Upper lobe of right lung (tissue), 1 donor: ENCODE measurements at regions not wholly inside any gene's neighbourhood (a gene's known extent, or its start where the extent isn't known, plus 50 kb on each side); places are given as distances from the start of the nearest gene placed in this dataset.

Experiments
- ATAC-seq: fragments of 200-7000 bp; cut with Tn5 transposase; one replicate; pipeline ENCODE4 v1.9.1; 2020; ENCODE audit warnings: mild to moderate bottlenecking, moderate library complexity
- DNase-seq: peaks from one replicate; pipeline ENCODE4 v3.0.0-alpha.2; 2020
- H3K27ac ChIP-seq: fragments of 200-600 bp; one replicate; pipeline ENCODE4 v1.8.0; 2022
- H3K27me3 ChIP-seq: fragments of 200-600 bp; one replicate; pipeline ENCODE4 v1.8.0; 2022; ENCODE audit warnings: mild to moderate bottlenecking
- H3K36me3 ChIP-seq: fragments of 200-600 bp; one replicate; pipeline ENCODE4 v1.8.0; 2022
- H3K4me1 ChIP-seq: fragments of 200-600 bp; one replicate; pipeline ENCODE4 v1.8.0; 2022
- H3K4me3 ChIP-seq: fragments of 200-600 bp; one replicate; pipeline ENCODE4 v1.8.0; 2022; ENCODE audit warnings: mild to moderate bottlenecking
- H3K9me3 ChIP-seq: fragments of 200-600 bp; one replicate; pipeline ENCODE4 v1.8.0; 2022
- intact Hi-C: fragments of 100-400 bp; cut with DNase I; formaldehyde crosslinking; loops from one replicate; pipeline ENCODE4 v1.11.0; 2022
- TF ChIP-seq, protein P1 (sequence below): fragments of 200-600 bp; IDR thresholded peaks from one replicate; pipeline ENCODE4 v1.8.0; 2022; ENCODE audit warnings: antibody characterized with exemption
- donor health status: DM: no; HTN: yes; CAD: no; lungs with severe emphysema.

DNA sequence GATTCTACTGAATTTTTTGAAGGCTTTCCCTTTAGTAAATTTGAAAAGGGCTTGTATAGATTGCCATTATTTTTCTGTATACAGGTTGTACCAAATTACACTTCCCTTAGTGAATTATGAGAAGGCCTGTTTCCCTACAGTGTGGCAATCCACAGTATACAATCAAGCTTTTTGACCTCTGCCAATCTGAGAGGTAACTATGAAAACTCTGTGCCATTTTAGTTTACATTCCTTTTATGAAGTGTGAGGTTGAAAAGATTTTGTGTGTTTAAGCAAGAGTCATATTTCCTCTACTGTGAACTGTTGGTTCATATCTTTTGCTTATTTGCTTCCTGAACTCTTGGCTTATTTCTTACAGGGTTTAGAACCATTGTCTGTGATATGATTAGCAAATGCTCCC lies 432.5 kb downstream of the KCNA4 start:
- no peak for ATAC-seq
- H3K4me1 ChIP-seq, result no peaks in the 10 kb centered on the region
- TF ChIP-seq, protein P1, sequence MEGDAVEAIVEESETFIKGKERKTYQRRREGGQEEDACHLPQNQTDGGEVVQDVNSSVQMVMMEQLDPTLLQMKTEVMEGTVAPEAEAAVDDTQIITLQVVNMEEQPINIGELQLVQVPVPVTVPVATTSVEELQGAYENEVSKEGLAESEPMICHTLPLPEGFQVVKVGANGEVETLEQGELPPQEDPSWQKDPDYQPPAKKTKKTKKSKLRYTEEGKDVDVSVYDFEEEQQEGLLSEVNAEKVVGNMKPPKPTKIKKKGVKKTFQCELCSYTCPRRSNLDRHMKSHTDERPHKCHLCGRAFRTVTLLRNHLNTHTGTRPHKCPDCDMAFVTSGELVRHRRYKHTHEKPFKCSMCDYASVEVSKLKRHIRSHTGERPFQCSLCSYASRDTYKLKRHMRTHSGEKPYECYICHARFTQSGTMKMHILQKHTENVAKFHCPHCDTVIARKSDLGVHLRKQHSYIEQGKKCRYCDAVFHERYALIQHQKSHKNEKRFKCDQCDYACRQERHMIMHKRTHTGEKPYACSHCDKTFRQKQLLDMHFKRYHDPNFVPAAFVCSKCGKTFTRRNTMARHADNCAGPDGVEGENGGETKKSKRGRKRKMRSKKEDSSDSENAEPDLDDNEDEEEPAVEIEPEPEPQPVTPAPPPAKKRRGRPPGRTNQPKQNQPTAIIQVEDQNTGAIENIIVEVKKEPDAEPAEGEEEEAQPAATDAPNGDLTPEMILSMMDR, result no peak
- no peak overlapping the region for H3K4me3 ChIP-seq
- no peaks in the 10 kb centered on the region for H3K27me3 ChIP-seq
- H3K36me3 ChIP-seq, result no peaks in the 10 kb centered on the region
- H3K27ac ChIP-seq, result no peak overlapping the region
- DNase-seq, result no peak
- no peaks in the 10 kb centered on the region for H3K9me3 ChIP-seq
- intact Hi-C loops, result no loop called here

DNA sequence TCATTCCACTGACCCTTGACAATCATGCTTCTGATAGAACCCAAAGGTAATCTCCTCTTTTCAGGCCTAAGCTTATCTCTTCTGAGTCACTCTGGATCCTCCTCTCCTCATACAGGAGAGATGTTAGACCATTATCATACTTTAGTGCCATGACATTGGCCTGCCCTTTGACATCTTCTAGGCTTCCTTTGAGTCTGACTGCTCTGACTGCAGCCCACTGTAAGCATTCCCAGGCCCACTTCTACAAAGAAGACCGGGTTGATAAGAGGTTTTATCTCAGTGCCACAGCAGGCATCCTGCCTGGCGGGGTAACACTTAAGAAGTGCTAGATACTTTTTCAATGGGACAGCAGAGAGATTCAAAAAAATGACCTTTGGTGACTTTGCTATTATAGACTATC lies 438.0 kb downstream of the KCNA4 start:
- TF ChIP-seq, protein P1, result no peak
- ATAC-seq (no peak), DNase-seq (no peak)
- Histone ChIP-seq H3K36me3 (no peaks in the 10 kb centered on the region), H3K27ac (no peak overlapping the region), H3K4me1 (no peaks in the 10 kb centered on the region), H3K4me3 (no peak overlapping the region), H3K9me3 (no peaks in the 10 kb centered on the region), H3K27me3 (no peaks in the 10 kb centered on the region)
- intact Hi-C loops, result no loop called here

DNA sequence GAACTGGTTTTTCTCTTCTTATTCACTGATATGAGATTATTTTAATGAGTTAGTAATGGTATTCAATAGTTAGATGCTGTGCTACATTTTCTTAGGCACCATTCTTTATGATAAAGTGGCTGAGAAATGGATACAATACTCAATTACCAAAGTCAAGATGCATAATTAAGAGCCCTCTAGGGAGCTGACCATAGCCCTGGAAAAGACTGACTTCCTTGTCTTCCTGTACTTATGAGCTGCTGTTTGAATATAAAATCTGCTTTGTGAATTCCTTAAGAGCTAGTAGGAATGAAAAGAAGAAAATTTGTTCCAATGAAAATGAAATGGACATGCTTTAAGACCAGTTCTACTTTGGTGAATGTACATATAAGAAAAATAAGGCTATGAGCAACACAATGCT lies 452.3 kb downstream of the KCNA4 start:
- TF ChIP-seq, protein P1, result no peak
- H3K27me3 ChIP-seq, result no peaks in the 10 kb centered on the region
- no peak for DNase-seq
- H3K27ac ChIP-seq, result no peak overlapping the region
- H3K4me1 ChIP-seq, result no peaks in the 10 kb centered on the region
- H3K9me3 ChIP-seq, result no peaks in the 10 kb centered on the region
- H3K36me3 ChIP-seq, result no peaks in the 10 kb centered on the region
- intact Hi-C loops, result no loop called here
- H3K4me3 ChIP-seq, result no peak overlapping the region
- no peak for ATAC-seq

DNA sequence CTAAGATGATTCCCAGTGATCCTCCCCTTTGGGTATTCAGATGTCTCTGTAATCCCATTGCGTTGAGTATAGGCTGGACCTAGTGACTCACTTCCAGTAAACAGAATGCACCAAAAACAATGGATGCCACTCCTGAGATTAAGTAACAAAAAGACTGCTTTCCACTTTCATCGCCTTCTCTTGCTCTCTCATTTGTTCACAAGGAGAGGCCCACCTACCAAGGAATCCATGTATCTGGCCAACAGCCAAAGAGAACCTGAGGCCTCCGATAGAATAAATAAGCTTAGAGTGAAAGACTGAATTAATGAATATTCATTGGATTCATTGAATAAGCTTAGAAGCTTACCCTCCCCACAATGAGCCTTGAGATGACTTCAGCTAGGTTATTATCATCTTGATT lies 454.6 kb downstream of the KCNA4 start:
- intact Hi-C loops, result no loop called here
- Histone ChIP-seq H3K27ac (no peak overlapping the region), H3K4me1 (no peaks in the 10 kb centered on the region), H3K9me3 (no peaks in the 10 kb centered on the region), H3K27me3 (no peaks in the 10 kb centered on the region), H3K36me3 (no peaks in the 10 kb centered on the region), H3K4me3 (no peak overlapping the region)
- TF ChIP-seq, protein P1, result no peak
- no peak for ATAC-seq
- DNase-seq, result no peak

DNA sequence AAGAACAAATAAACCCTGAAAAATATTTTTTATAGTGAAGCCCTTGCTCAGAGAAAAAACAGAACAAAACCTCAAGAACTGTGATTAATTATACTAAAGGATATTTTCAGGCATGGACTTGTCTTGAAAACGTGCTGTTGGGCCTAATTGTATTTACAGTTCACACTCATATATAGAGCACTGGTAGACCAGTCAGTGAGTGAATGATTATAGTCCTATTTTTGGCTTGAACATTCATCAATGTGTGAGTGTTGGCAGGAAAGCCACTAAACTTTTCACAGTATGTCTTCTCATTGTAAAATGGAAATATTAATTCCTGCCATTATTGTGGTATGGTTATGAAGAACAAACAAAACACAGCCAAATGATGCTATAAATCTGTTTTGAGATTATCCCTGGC lies 462.8 kb downstream of the KCNA4 start:
- intact Hi-C loops, result no loop called here
- Histone ChIP-seq H3K27ac (no peak overlapping the region), H3K9me3 (no peaks in the 10 kb centered on the region), H3K27me3 (no peaks in the 10 kb centered on the region), H3K4me1 (no peaks in the 10 kb centered on the region), H3K36me3 (no peaks in the 10 kb centered on the region), H3K4me3 (no peak overlapping the region)
- TF ChIP-seq, protein P1, result no peak
- DNase-seq (no peak), ATAC-seq (no peak)

DNA sequence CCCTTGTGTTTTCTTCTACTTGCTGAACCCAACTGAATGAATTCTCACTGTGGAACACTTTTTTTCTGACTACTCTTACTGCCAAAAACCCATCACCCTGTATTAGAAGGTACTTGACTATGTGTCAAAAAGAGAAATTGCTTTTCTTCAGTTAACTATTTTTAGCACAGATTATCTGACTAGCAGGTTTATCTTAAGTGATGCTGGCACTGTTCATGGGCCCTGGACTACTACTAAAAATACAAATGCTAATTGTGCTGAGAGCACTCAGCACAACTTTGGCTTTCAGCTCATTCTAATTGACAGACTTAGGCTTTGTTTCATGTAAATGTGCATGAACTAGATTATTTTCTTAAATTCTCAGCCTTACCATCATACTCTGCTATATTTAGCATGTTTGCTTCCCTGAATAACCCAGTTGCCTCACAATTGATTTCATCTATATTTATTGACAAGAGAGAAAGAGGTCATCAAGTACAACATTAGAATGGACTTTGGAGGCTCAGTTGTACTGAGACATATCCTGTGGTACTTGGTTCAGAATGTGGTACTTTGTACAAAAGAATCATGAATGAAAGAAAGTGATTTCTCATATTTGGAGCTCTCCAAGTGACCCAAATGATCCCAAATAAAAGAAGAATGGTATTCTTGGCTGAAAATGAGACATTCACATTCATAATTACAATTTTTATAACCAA lies 478.3 kb downstream of the KCNA4 start:
- TF ChIP-seq, protein P1, result no peak
- ATAC-seq (no peak), DNase-seq (no peak)
- no peaks in the 10 kb centered on the region for H3K9me3 ChIP-seq
- H3K4me1 ChIP-seq, result no peaks in the 10 kb centered on the region
- intact Hi-C loops, result no loop called here
- no peaks in the 10 kb centered on the region for H3K27me3 ChIP-seq
- H3K4me3 ChIP-seq, result no peak overlapping the region
- no peaks in the 10 kb centered on the region for H3K36me3 ChIP-seq
- no peak overlapping the region for H3K27ac ChIP-seq
